ENCODE measurements at regions not wholly inside any gene's neighbourhood (a gene's known extent, or its start where the extent isn't known, plus 50 kb on each side); places are given as distances from the start of the nearest gene placed in this dataset.

GRCh38 chr4:159505266-159505975, 402.5 kb downstream of the RAPGEF2 start:
- Histone ChIP-seq H3K36me3 (ENCODE audit: insufficient read depth, low read depth, low read length) (no peaks in the 10 kb centered on the region), H3K4me1 (ENCODE audit: insufficient read depth, low read length) (peaks cover 33% of the 10 kb centered on the region), H3K4me3 (ENCODE audit: low read length) (no peak overlapping the region), H3K27ac (ENCODE audit: low read length) (no peak overlapping the region), H3K27me3 (ENCODE audit: insufficient read depth, low read length) (no peaks in the 10 kb centered on the region), H3K9me3 (ENCODE audit: insufficient read depth, low read depth, low read length) (no peaks in the 10 kb centered on the region), H3K9ac (ENCODE audit: low read depth, low read length) (no peak overlapping the region)

GRCh38 chr4:159506801-159507517, 404.1 kb downstream of the RAPGEF2 start:
- H3K4me3 ChIP-seq (ENCODE audit: low read length) = no peak overlapping the region
- H3K9me3 ChIP-seq (ENCODE audit: insufficient read depth, low read depth, low read length) = no peaks in the 10 kb centered on the region
- H3K4me1 ChIP-seq (ENCODE audit: insufficient read depth, low read length) = peaks cover 30% of the 10 kb centered on the region
- no peaks in the 10 kb centered on the region for H3K27me3 ChIP-seq (ENCODE audit: insufficient read depth, low read length)
- H3K27ac ChIP-seq (ENCODE audit: low read length) = no peak overlapping the region
- no peaks in the 10 kb centered on the region for H3K36me3 ChIP-seq (ENCODE audit: insufficient read depth, low read depth, low read length)
- H3K9ac ChIP-seq (ENCODE audit: low read depth, low read length) = no peak overlapping the region

- Histone ChIP-seq H3K36me3 (ENCODE audit: insufficient read depth, low read depth, low read length) (no peaks in the 10 kb centered on the region), H3K9me3 (ENCODE audit: insufficient read depth, low read depth, low read length) (no peaks in the 10 kb centered on the region), H3K27me3 (ENCODE audit: insufficient read depth, low read length) (no peaks in the 10 kb centered on the region)
Measured at GRCh38 chr4:159508917-159509500, 406.1 kb downstream of the RAPGEF2 start.

GRCh38 chr4:159512348-159512747, 409.5 kb downstream of the RAPGEF2 start:
- Histone ChIP-seq H3K9ac (ENCODE audit: low read depth, low read length) (no peak overlapping the region), H3K27me3 (ENCODE audit: insufficient read depth, low read length) (no peaks in the 10 kb centered on the region), H3K4me3 (ENCODE audit: low read length) (no peak overlapping the region), H3K9me3 (ENCODE audit: insufficient read depth, low read depth, low read length) (no peaks in the 10 kb centered on the region), H3K36me3 (ENCODE audit: insufficient read depth, low read depth, low read length) (no peaks in the 10 kb centered on the region), H3K4me1 (ENCODE audit: insufficient read depth, low read length) (no peaks in the 10 kb centered on the region), H3K27ac (ENCODE audit: low read length) (no peak overlapping the region)

More at GRCh38 chr4:159508917-159509500, 406.1 kb downstream of the RAPGEF2 start:
- no peak overlapping the region for H3K4me3 ChIP-seq (ENCODE audit: low read length)
- H3K27ac ChIP-seq (ENCODE audit: low read length) = no peak overlapping the region
- H3K4me1 ChIP-seq (ENCODE audit: insufficient read depth, low read length) = peaks cover 14% of the 10 kb centered on the region
- no peak overlapping the region for H3K9ac ChIP-seq (ENCODE audit: low read depth, low read length)

- no peaks in the 10 kb centered on the region for H3K4me1 ChIP-seq (ENCODE audit: insufficient read depth, low read length)
- no peaks in the 10 kb centered on the region for H3K9me3 ChIP-seq (ENCODE audit: insufficient read depth, low read depth, low read length)
- H3K36me3 ChIP-seq (ENCODE audit: insufficient read depth, low read depth, low read length) = no peaks in the 10 kb centered on the region
- H3K9ac ChIP-seq (ENCODE audit: low read depth, low read length) = no peak overlapping the region
- no peak overlapping the region for H3K4me3 ChIP-seq (ENCODE audit: low read length)
- H3K27ac ChIP-seq (ENCODE audit: low read length) = no peak overlapping the region
- H3K27me3 ChIP-seq (ENCODE audit: insufficient read depth, low read length) = no peaks in the 10 kb centered on the region
Measured at GRCh38 chr4:159515314-159516025, 412.6 kb downstream of the RAPGEF2 start.

- Histone ChIP-seq H3K36me3 (ENCODE audit: insufficient read depth, low read depth, low read length) (no peaks in the 10 kb centered on the region), H3K9ac (ENCODE audit: low read depth, low read length) (no peak overlapping the region), H3K4me3 (ENCODE audit: low read length) (no peak overlapping the region), H3K9me3 (ENCODE audit: insufficient read depth, low read depth, low read length) (peaks cover 6% of the 10 kb centered on the region), H3K27ac (ENCODE audit: low read length) (no peak overlapping the region), H3K27me3 (ENCODE audit: insufficient read depth, low read length) (no peaks in the 10 kb centered on the region), H3K4me1 (ENCODE audit: insufficient read depth, low read length) (no peaks in the 10 kb centered on the region)
Measured at GRCh38 chr4:159516556-159517140, 413.8 kb downstream of the RAPGEF2 start.

- Histone ChIP-seq H3K9ac (ENCODE audit: low read depth, low read length) (no peak overlapping the region), H3K27ac (ENCODE audit: low read length) (no peak overlapping the region), H3K4me3 (ENCODE audit: low read length) (no peak overlapping the region), H3K36me3 (ENCODE audit: insufficient read depth, low read depth, low read length) (no peaks in the 10 kb centered on the region), H3K27me3 (ENCODE audit: insufficient read depth, low read length) (no peaks in the 10 kb centered on the region), H3K4me1 (ENCODE audit: insufficient read depth, low read length) (no peaks in the 10 kb centered on the region), H3K9me3 (ENCODE audit: insufficient read depth, low read depth, low read length) (peaks cover 14% of the 10 kb centered on the region)
Measured at GRCh38 chr4:159520074-159520473, 417.2 kb downstream of the RAPGEF2 start.

- Histone ChIP-seq H3K4me1 (ENCODE audit: insufficient read depth, low read length) (no peaks in the 10 kb centered on the region), H3K36me3 (ENCODE audit: insufficient read depth, low read depth, low read length) (no peaks in the 10 kb centered on the region), H3K9me3 (ENCODE audit: insufficient read depth, low read depth, low read length) (peaks cover 12% of the 10 kb centered on the region), H3K27ac (ENCODE audit: low read length) (no peak overlapping the region), H3K9ac (ENCODE audit: low read depth, low read length) (no peak overlapping the region), H3K4me3 (ENCODE audit: low read length) (no peak overlapping the region), H3K27me3 (ENCODE audit: insufficient read depth, low read length) (no peaks in the 10 kb centered on the region)
Measured at GRCh38 chr4:159526172-159526571, 423.3 kb downstream of the RAPGEF2 start.

GRCh38 chr4:159534655-159535054, 431.8 kb downstream of the RAPGEF2 start:
- no peaks in the 10 kb centered on the region for H3K36me3 ChIP-seq (ENCODE audit: insufficient read depth, low read depth, low read length)
- no peak overlapping the region for H3K27ac ChIP-seq (ENCODE audit: low read length)
- peaks cover 39% of the 10 kb centered on the region for H3K9me3 ChIP-seq (ENCODE audit: insufficient read depth, low read depth, low read length)
- peaks cover 7% of the 10 kb centered on the region; the same call in 1 of the 2 replicates for H3K4me1 ChIP-seq (ENCODE audit: insufficient read depth, low read length)
- no peak overlapping the region for H3K4me3 ChIP-seq (ENCODE audit: low read length)
- H3K9ac ChIP-seq (ENCODE audit: low read depth, low read length) = no peak overlapping the region
- no peaks in the 10 kb centered on the region for H3K27me3 ChIP-seq (ENCODE audit: insufficient read depth, low read length)

- Histone ChIP-seq H3K9ac (ENCODE audit: low read depth, low read length) (no peak overlapping the region), H3K4me3 (ENCODE audit: low read length) (no peak overlapping the region), H3K4me1 (ENCODE audit: insufficient read depth, low read length) (peaks cover 34% of the 10 kb centered on the region), H3K27ac (ENCODE audit: low read length) (no peak overlapping the region), H3K27me3 (ENCODE audit: insufficient read depth, low read length) (no peaks in the 10 kb centered on the region), H3K9me3 (ENCODE audit: insufficient read depth, low read depth, low read length) (peaks cover 39% of the 10 kb centered on the region), H3K36me3 (ENCODE audit: insufficient read depth, low read depth, low read length) (no peaks in the 10 kb centered on the region)
Measured at GRCh38 chr4:159538556-159538955, 435.7 kb downstream of the RAPGEF2 start.

- peaks cover 34% of the 10 kb centered on the region for H3K4me1 ChIP-seq (ENCODE audit: insufficient read depth, low read length)
- H3K36me3 ChIP-seq (ENCODE audit: insufficient read depth, low read depth, low read length) = no peaks in the 10 kb centered on the region
- no peak overlapping the region for H3K9ac ChIP-seq (ENCODE audit: low read depth, low read length)
- H3K4me3 ChIP-seq (ENCODE audit: low read length) = no peak overlapping the region
- no peak overlapping the region for H3K27ac ChIP-seq (ENCODE audit: low read length)
- no peaks in the 10 kb centered on the region for H3K27me3 ChIP-seq (ENCODE audit: insufficient read depth, low read length)
- H3K9me3 ChIP-seq (ENCODE audit: insufficient read depth, low read depth, low read length) = peaks cover 27% of the 10 kb centered on the region
Measured at GRCh38 chr4:159540038-159540437, 437.2 kb downstream of the RAPGEF2 start.
